OCI-LY1 (cell line): ENCODE measurements at regions not wholly inside any gene's neighbourhood (a gene's known extent, or its start where the extent isn't known, plus 50 kb on each side); places are given as distances from the start of the nearest gene placed in this dataset.

Experiments used
- H2AFZ ChIP-seq: fragments of 200-600 bp; sonication (generic), shearing (Covaris generic); 2 replicates; pipeline ENCODE4 v1.6.0; 2014; ENCODE audit warnings: antibody characterized with exemption, mild to moderate bottlenecking, low read length
- H3F3A ChIP-seq: fragments of 200-600 bp; sonication (generic), shearing (Covaris generic); 2 replicates; pipeline ENCODE4 v1.6.0; 2014; ENCODE audit warnings: mild to moderate bottlenecking, antibody characterized with exemption, low read length, moderate library complexity; ENCODE audit not compliant: insufficient read depth
- H3K27ac ChIP-seq: fragments of 200-600 bp; sonication (generic); 2 replicates; pipeline ENCODE4 v1.5.1; 2014; ENCODE audit warnings: low read length, mixed run types, mild to moderate bottlenecking, low read depth; ENCODE audit not compliant: poor library complexity, severe bottlenecking
- H3K27me3 ChIP-seq: fragments of 200-600 bp; sonication (generic); 2 replicates; pipeline ENCODE4 v1.6.0; 2014; ENCODE audit warnings: antibody characterized with exemption, mild to moderate bottlenecking, low read length, moderate library complexity; ENCODE audit not compliant: insufficient read depth
- H3K36me3 ChIP-seq: fragments of 200-600 bp; sonication (generic); 2 replicates; pipeline ENCODE4 v1.6.1; 2014; ENCODE audit warnings: mild to moderate bottlenecking, antibody characterized with exemption, low read length, moderate library complexity, mixed read lengths; ENCODE audit not compliant: insufficient read depth
- H3K4me1 ChIP-seq: fragments of 200-600 bp; sonication (generic); 2 replicates; pipeline ENCODE4 v1.5.1; 2014; ENCODE audit warnings: mild to moderate bottlenecking, low read length, moderate library complexity; ENCODE audit not compliant: insufficient read depth, severe bottlenecking
- H3K4me2 ChIP-seq: fragments of 200-600 bp; sonication (generic), shearing (Covaris generic); 2 replicates; pipeline ENCODE4 v1.6.1; 2014; ENCODE audit warnings: low read length
- H3K4me3 ChIP-seq: fragments of 200-600 bp; sonication (generic); 2 replicates; pipeline ENCODE4 v1.5.1; 2014; ENCODE audit warnings: low read length, low read depth, mild to moderate bottlenecking, mixed read lengths; ENCODE audit not compliant: poor library complexity, severe bottlenecking
- H3K79me2 ChIP-seq: fragments of 200-600 bp; shearing (Covaris generic); 2 replicates; pipeline ENCODE4 v1.6.1; 2016; ENCODE audit warnings: mixed run types, low read length, mixed read lengths; ENCODE audit not compliant: insufficient read depth
- H3K9ac ChIP-seq: fragments of 200-600 bp; sonication (generic), shearing (Covaris generic); 2 replicates; pipeline ENCODE4 v1.6.1; 2014; ENCODE audit warnings: mild to moderate bottlenecking, low read length, mixed read lengths
- H3K9me2 ChIP-seq: fragments of 200-600 bp; sonication (generic), shearing (Covaris generic); 2 replicates; pipeline ENCODE4 v1.6.1; 2014; ENCODE audit warnings: low read depth, mild to moderate bottlenecking, low read length, mixed read lengths
- H3K9me3 ChIP-seq: fragments of 200-600 bp; shearing (Covaris generic); 2 replicates; pipeline ENCODE4 v1.6.1; 2014; ENCODE audit warnings: low read length, mixed read lengths
- H4K20me1 ChIP-seq: fragments of 200-600 bp; sonication (generic), shearing (Covaris generic); 2 replicates; pipeline ENCODE4 v1.6.0; 2016; ENCODE audit warnings: mild to moderate bottlenecking, low read length; ENCODE audit not compliant: insufficient read depth
- CTCF ChIP-seq: fragments of 200-600 bp; sonication (generic), shearing (Covaris generic); IDR thresholded peaks from 2 replicates; pipeline ENCODE4 v1.5.1; 2017; ENCODE audit warnings: mild to moderate bottlenecking, antibody characterized with exemption, low read length, moderate library complexity, mixed read lengths
- EZH2 ChIP-seq: fragments of 200-600 bp; sonication (generic), shearing (Covaris generic); IDR thresholded peaks from 2 replicates; pipeline ENCODE4 v1.8.0; 2017; ENCODE audit warnings: borderline replicate concordance, mixed run types, mild to moderate bottlenecking, antibody characterized with exemption, low read length, moderate library complexity, mixed read lengths

DNA sequence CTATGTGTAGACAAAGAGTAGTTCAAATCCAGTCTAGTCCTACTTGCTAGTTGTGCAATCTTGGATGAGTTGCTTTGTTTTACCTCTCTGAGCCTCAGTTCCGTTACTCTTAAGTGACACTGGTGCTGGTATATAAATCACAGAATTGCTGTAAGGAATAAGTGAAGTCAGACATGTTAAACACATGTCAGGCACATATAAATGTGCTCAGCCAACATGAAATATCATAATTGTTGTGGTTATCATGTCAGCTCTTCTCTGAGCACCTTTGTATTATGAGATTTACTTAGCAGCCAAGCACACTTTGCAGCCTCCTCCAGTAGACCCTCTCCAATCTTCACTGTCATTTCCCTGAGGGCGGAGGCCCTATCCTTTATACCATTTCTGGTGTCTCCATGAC is 87.9 kb upstream of the PAK3 start:
- no peaks in the 10 kb centered on the region for H3K9me3 ChIP-seq
- H3K79me2 ChIP-seq = no peaks in the 10 kb centered on the region
- H3K9ac ChIP-seq = no peak overlapping the region
- H3K9me2 ChIP-seq = no peaks in the 10 kb centered on the region
- H3F3A ChIP-seq = no peaks in the 10 kb centered on the region
- H3K27ac ChIP-seq = no peak overlapping the region
- H3K27me3 ChIP-seq = no peaks in the 10 kb centered on the region
- H3K4me3 ChIP-seq = no peak overlapping the region
- no peaks in the 10 kb centered on the region for H3K36me3 ChIP-seq
- no peaks in the 10 kb centered on the region for H3K4me1 ChIP-seq
- H2AFZ ChIP-seq = no peak overlapping the region
- H4K20me1 ChIP-seq = no peaks in the 10 kb centered on the region
- H3K4me2 ChIP-seq = no peak overlapping the region
- TF ChIP-seq EZH2 (no peak), CTCF (no peak)

GRCh38 chrX:111007238-111007637 is 88.8 kb upstream of the PAK3 start:
- Histone ChIP-seq H3F3A (no peaks in the 10 kb centered on the region), H3K27me3 (no peaks in the 10 kb centered on the region), H3K36me3 (no peaks in the 10 kb centered on the region), H3K4me2 (no peak overlapping the region), H4K20me1 (no peaks in the 10 kb centered on the region), H3K79me2 (no peaks in the 10 kb centered on the region), H3K4me3 (no peak overlapping the region), H3K9ac (no peak overlapping the region), H3K4me1 (no peaks in the 10 kb centered on the region), H3K27ac (no peak overlapping the region), H3K9me2 (no peaks in the 10 kb centered on the region), H2AFZ (no peak overlapping the region), H3K9me3 (no peaks in the 10 kb centered on the region)
- TF ChIP-seq EZH2 (no peak), CTCF (no peak)

GRCh38 chrX:111006116-111006515 is 89.9 kb upstream of the PAK3 start:
- H3K27me3 ChIP-seq = no peaks in the 10 kb centered on the region
- no peaks in the 10 kb centered on the region for H3K9me3 ChIP-seq
- H3F3A ChIP-seq = no peaks in the 10 kb centered on the region
- no peaks in the 10 kb centered on the region for H3K36me3 ChIP-seq
- H2AFZ ChIP-seq = no peak overlapping the region
- H3K4me1 ChIP-seq = no peaks in the 10 kb centered on the region
- no peaks in the 10 kb centered on the region for H4K20me1 ChIP-seq
- no peaks in the 10 kb centered on the region for H3K9me2 ChIP-seq
- TF ChIP-seq EZH2 = no peak
- no peak for TF ChIP-seq CTCF
- H3K27ac ChIP-seq = no peak overlapping the region
- no peaks in the 10 kb centered on the region for H3K79me2 ChIP-seq
- no peak overlapping the region for H3K4me2 ChIP-seq
- no peak overlapping the region for H3K4me3 ChIP-seq
- H3K9ac ChIP-seq = no peak overlapping the region
